GM12878 (cell line): ENCODE measurements at regions not wholly inside any gene's neighbourhood (a gene's known extent, or its start where the extent isn't known, plus 50 kb on each side); places are given as distances from the start of the nearest gene placed in this dataset.

Experiments
- ATAC-seq: fragments of 200-7000 bp; cut with Tn5 transposase; 3 replicates; pipeline ENCODE4 v1.9.1; 2020; ENCODE audit warnings: mild to moderate bottlenecking, moderate library complexity
- BruUV-seq: library from RNA; stranded (reverse); fragments of 400-500 nt; replicated peaks from 2 replicates; lab custom pipeline; 2021; lab: Mats Ljungman, UMichigan
- CTCF ChIA-PET: fragments of 300-600 bp; sonication (Branson Sonifier 250); formaldehyde crosslinking; extraction: SDS; loops from one replicate; lab custom pipeline; 2021; ENCODE audit warnings: inconsistent platforms; lab: Yijun Ruan, JAX
- POLR2A ChIA-PET: fragments of 350-600 bp; formaldehyde crosslinking; extraction: SDS; loops from one replicate; lab custom pipeline; 2021; ENCODE audit warnings: inconsistent platforms; lab: Charles Lee
- RAD21 ChIA-PET: fragments of 300-600 bp; sonication (Branson Sonifier 250); formaldehyde crosslinking; loops from one replicate; lab custom pipeline; 2023; ENCODE audit warnings: antibody characterized with exemption; ENCODE audit not compliant: unreplicated experiment; lab: Charles Lee
- SMC1A ChIA-PET: fragments of 300-600 bp; sonication (Branson Sonifier 250); formaldehyde crosslinking; loops from one replicate; lab custom pipeline; 2023; ENCODE audit not compliant: unreplicated experiment, uncharacterized antibody; lab: Charles Lee
- DNase-seq: peaks from one replicate; pipeline ENCODE4 v3.0.0-alpha.2; 2011; ENCODE audit warnings: low read depth, low spot score
- FAIRE-seq: peaks from 3 replicates; lab custom pipeline; 2011; peaks lifted over from hg19 to GRCh38; lab: Jason Lieb, UNC
- H2AFZ ChIP-seq: 2 replicates; pipeline ENCODE4 v1.6.0; 2011; ENCODE audit warnings: low read depth, low read length, control low read depth; ENCODE audit not compliant: control insufficient read depth
- H3K27ac ChIP-seq: 2 replicates; pipeline ENCODE4 v1.5.1; 2011; ENCODE audit warnings: control low read depth; ENCODE audit not compliant: control insufficient read depth, insufficient read depth
- H3K27me3 ChIP-seq, 2 experiments: replicated peaks in 1 of 2; 2 replicates each; pipeline versions ENCODE4 v1.6.0 to v1.6.1; 2011; ENCODE audit warnings: low read length in 1 of 2; ENCODE audit not compliant: control insufficient read depth in 2 of 2, insufficient read depth in 2 of 2
- H3K36me3 ChIP-seq, 2 experiments: 2 replicates each; pipeline ENCODE4 v1.5.1; 2011; ENCODE audit warnings: low read length in 1 of 2; ENCODE audit not compliant: control insufficient read depth in 2 of 2, insufficient read depth in 2 of 2
- H3K4me1 ChIP-seq: 2 replicates; pipeline ENCODE4 v1.6.1; 2011; ENCODE audit warnings: mild to moderate bottlenecking, low read length, moderate library complexity, mixed read lengths; ENCODE audit not compliant: control insufficient read depth, insufficient read depth
- H3K4me2 ChIP-seq: 2 replicates; pipeline ENCODE4 v1.6.0; 2011; ENCODE audit warnings: control low read depth; ENCODE audit not compliant: control insufficient read depth, insufficient read depth
- H3K4me3 ChIP-seq: fragments of 200-600 bp; sonication (generic); 2 replicates; pipeline ENCODE4 v1.5.1; 2016
- H3K79me2 ChIP-seq: 2 replicates; pipeline ENCODE4 v1.6.0; 2011; ENCODE audit warnings: low read length; ENCODE audit not compliant: control insufficient read depth, insufficient read depth
- H3K9ac ChIP-seq: 2 replicates; pipeline ENCODE4 v1.8.0; 2011; ENCODE audit warnings: low read length, control low read depth, mixed read lengths; ENCODE audit not compliant: control insufficient read depth, insufficient read depth
- H3K9me3 ChIP-seq: replicated peaks from 3 replicates; pipeline ENCODE4 v1.5.1; 2011; ENCODE audit warnings: mild to moderate bottlenecking, low read length; ENCODE audit not compliant: control insufficient read depth, insufficient read depth
- H4K20me1 ChIP-seq: 2 replicates; pipeline ENCODE4 v1.6.0; 2011; ENCODE audit not compliant: control insufficient read depth, insufficient read depth
- CUX1 ChIP-seq: IDR thresholded peaks from 2 replicates; pipeline ENCODE4 v1.6.1; 2012; ENCODE audit warnings: improper control_type of control experiment, low read depth, low read length; ENCODE audit not compliant: insufficient replicate concordance
- E4F1 ChIP-seq: fragments of 450-650 bp; IDR thresholded peaks from 2 replicates; pipeline ENCODE4 v1.6.1; 2018; ENCODE audit warnings: borderline replicate concordance, mild to moderate bottlenecking; ENCODE audit not compliant: partially characterized antibody
- ETV6 ChIP-seq, 2 experiments: fragments of 450-650 bp in 1 of 2; IDR thresholded peaks in 1 of 2; conservative IDR thresholded peaks in 1 of 2; 2 replicates each; pipeline ENCODE4 v1.6.1; 2014; ENCODE audit warnings: antibody characterized with exemption in 1 of 2, borderline replicate concordance in 1 of 2, low read depth in 1 of 2, mild to moderate bottlenecking in 1 of 2, moderate library complexity in 1 of 2
- EZH2 ChIP-seq: IDR thresholded peaks from 2 replicates; pipeline ENCODE4 v1.6.1; 2012; ENCODE audit warnings: low read depth, mild to moderate bottlenecking, control low read depth, inconsistent platforms, low read length, borderline replicate concordance; ENCODE audit not compliant: control insufficient read depth
- HDGF ChIP-seq: fragments of 450-650 bp; IDR thresholded peaks from 2 replicates; pipeline ENCODE4 v1.6.1; 2016; ENCODE audit warnings: antibody characterized with exemption
- KLF5 ChIP-seq: fragments of 450-650 bp; IDR thresholded peaks from 2 replicates; pipeline ENCODE4 v1.6.1; 2014; ENCODE audit warnings: mild to moderate bottlenecking; ENCODE audit not compliant: partially characterized antibody
- NKRF ChIP-seq: fragments of 450-650 bp; conservative IDR thresholded peaks from 2 replicates; pipeline ENCODE4 v1.6.1; 2017; ENCODE audit warnings: mild to moderate bottlenecking, moderate library complexity
- POLR2A ChIP-seq: IDR thresholded peaks from 2 replicates; pipeline ENCODE4 v1.6.1; 2011; ENCODE audit warnings: low read depth, mild to moderate bottlenecking, low read length
- POU2F2 ChIP-seq: IDR thresholded peaks from 3 replicates; pipeline ENCODE4 v1.6.1; 2011; ENCODE audit warnings: low read depth, mild to moderate bottlenecking, low read length, borderline replicate concordance
- TCF3 ChIP-seq: IDR thresholded peaks from 2 replicates; pipeline ENCODE4 v1.6.1; 2012; ENCODE audit warnings: low read depth, mild to moderate bottlenecking, low read length, borderline replicate concordance; ENCODE audit not compliant: insufficient read depth
- USF1 ChIP-seq: IDR thresholded peaks from 2 replicates; pipeline ENCODE4 v1.6.1; 2011; ENCODE audit warnings: borderline replicate concordance, low read depth, mild to moderate bottlenecking, moderate library complexity, mixed read lengths, low read length; ENCODE audit not compliant: insufficient read depth; ENCODE audit errors: extremely low read length
- ZNF622 ChIP-seq: fragments of 450-650 bp; IDR thresholded peaks from 2 replicates; pipeline ENCODE4 v1.6.1; 2017; ENCODE audit warnings: mild to moderate bottlenecking, inconsistent platforms
- WGBS: methylation state at CpG from one replicate; pipeline ENCODE4 v1.1.6; 2016; ENCODE audit warnings: low lambda C conversion rate; ENCODE audit not compliant: insufficient replicate concordance, insufficient coverage; ENCODE audit errors: missing lambda C conversion rate; 5-methylcytosine and 5-hydroxymethylcytosine counted together
- in situ Hi-C: fragments of 300-500 bp; cut with MboI; formaldehyde crosslinking; loops from 9 replicates; pipeline ENCODE4 v1.14.3; 2018; ENCODE audit warnings: mixed read lengths
- intact Hi-C: fragments of 100-400 bp; cut with micrococcal nuclease; formaldehyde crosslinking; loops from one replicate; pipeline ENCODE4 v1.14.2; 2022; ENCODE audit not compliant: unreplicated experiment

- TF ChIP-seq E4F1: no peak
These were observed 145.6 kb upstream of the CALCR start (continued) for GRCh38 chr7:93720106-93720505.

GRCh38 chr7:93719546-93719945 is 145.0 kb upstream of the CALCR start:
- FAIRE-seq: no peak
- TF ChIP-seq CUX1: no peak
- TF ChIP-seq NKRF: no peak
- no peak for TF ChIP-seq TCF3
- no peak for TF ChIP-seq POLR2A
- TF ChIP-seq POU2F2: no peak
- no peak for TF ChIP-seq USF1
- TF ChIP-seq ETV6 (conservative IDR thresholded peaks at IDR 0.05 in 1 of 2, IDR thresholded peaks at IDR 0.05 in 1 of 2; ENCODE audit: borderline replicate concordance in 1 of 2, low read depth in 1 of 2): no peak
- no peak for TF ChIP-seq ZNF622
- no peak for TF ChIP-seq EZH2
- no peak for TF ChIP-seq HDGF
- no peak for TF ChIP-seq KLF5

More at GRCh38 chr7:93719546-93719945, 145.0 kb upstream of the CALCR start:
- CTCF ChIA-PET: no interaction called here
- Histone ChIP-seq H3K27me3 (no peaks in the 10 kb centered on the region), H3K4me1 (no peaks in the 10 kb centered on the region), H3K4me2 (no peak overlapping the region), H3K79me2 (no peaks in the 10 kb centered on the region), H4K20me1 (no peaks in the 10 kb centered on the region), H2AFZ (no peak overlapping the region), H3K27ac (no peak overlapping the region), H3K36me3 (no peaks in the 10 kb centered on the region), H3K4me3 (no peak overlapping the region), H3K9ac (no peak overlapping the region), H3K9me3 (no peaks in the 10 kb centered on the region)
- intact Hi-C loops (loop anchor here (5.0 to 10.0 kb wide), 3 partner anchors 375 to 718 kb away; no protein-coding TSS in a partner anchor), in situ Hi-C loops (no loop called here)
- RAD21 ChIA-PET: no interaction called here
- WGBS: 20% methylated on average over 1 of the region's 1 CpG
- ATAC-seq: no peak
- BruUV-seq: no TSS peak
- POLR2A ChIA-PET: no interaction called here
- no peak for DNase-seq
- SMC1A ChIA-PET: no interaction called here
